Activated naive CD8-positive, alpha-beta T cell treated with anti-CD3 and anti-CD28 coated beads, Interleukin-2, amount 10 ng/mL, durations not matched to agents 7 days and 5 days (primary cell): ENCODE measurements at regions not wholly inside any gene's neighbourhood (a gene's known extent, or its start where the extent isn't known, plus 50 kb on each side); places are given as distances from the start of the nearest gene placed in this dataset.
"Not testable (repeated sequence)": the region's sequence is repeated elsewhere in the genome, so short reads cannot be mapped to it uniquely, and the experiment has no call there.

Source experiments
- ATAC-seq: fragments of 150-1000 bp; cut with Tn5 transposase; one replicate; pipeline ENCODE4 v1.10.0; 2021; ENCODE audit warnings: low read depth, moderate library complexity
- POLR2A ChIA-PET: fragments of 350-600 bp; sonication (Branson Sonifier 250); formaldehyde crosslinking; loops from one replicate; lab custom pipeline; 2021; ENCODE audit warnings: antibody characterized with exemption; lab: Charles Lee
- DNase-seq: peaks from one replicate; pipeline ENCODE4 v3.0.0; 2021
- H3K27ac Mint-ChIP-seq: one replicate; pipeline ENCODE4 v1.8.0; 2022; ENCODE audit warnings: mild to moderate bottlenecking, mixed read lengths
- H3K27me3 Mint-ChIP-seq: one replicate; pipeline ENCODE4 v1.8.0; 2022; ENCODE audit warnings: mild to moderate bottlenecking, moderate library complexity, mixed read lengths
- H3K36me3 Mint-ChIP-seq: one replicate; pipeline ENCODE4 v1.8.0; 2021; ENCODE audit warnings: mild to moderate bottlenecking, mixed read lengths
- H3K4me1 Mint-ChIP-seq: one replicate; pipeline ENCODE4 v1.8.0; 2021; ENCODE audit warnings: mixed read lengths
- H3K4me3 Mint-ChIP-seq: one replicate; pipeline ENCODE4 v1.8.0; 2022; ENCODE audit warnings: mild to moderate bottlenecking, moderate library complexity, mixed read lengths
- H3K9me3 Mint-ChIP-seq: one replicate; pipeline ENCODE4 v1.8.0; 2021; ENCODE audit warnings: mixed read lengths

DNA sequence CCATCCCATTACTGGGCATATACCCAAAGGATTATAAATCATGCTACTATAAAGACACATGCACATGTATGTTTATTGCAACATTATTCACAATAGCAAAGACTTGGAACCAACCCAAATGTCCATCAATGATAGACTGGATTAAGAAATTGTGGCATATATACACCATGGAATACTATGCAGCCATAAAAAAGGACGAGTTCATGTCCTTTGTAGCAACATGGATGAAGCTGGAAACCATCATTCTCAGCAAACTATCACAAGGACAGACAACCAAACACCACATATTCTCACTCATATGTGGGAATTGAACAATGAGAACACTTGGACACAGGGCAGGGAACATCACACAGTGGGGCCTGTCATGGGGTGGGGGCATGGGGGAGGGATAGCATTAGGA, 181.5 kb upstream of the SPRY2 start:
- POLR2A ChIA-PET, H3K27ac Mint-ChIP-seq, H3K4me1 Mint-ChIP-seq, DNase-seq, ATAC-seq, H3K27me3 Mint-ChIP-seq, H3K4me3 Mint-ChIP-seq, H3K9me3 Mint-ChIP-seq, H3K36me3 Mint-ChIP-seq: not testable (repeated sequence)

DNA sequence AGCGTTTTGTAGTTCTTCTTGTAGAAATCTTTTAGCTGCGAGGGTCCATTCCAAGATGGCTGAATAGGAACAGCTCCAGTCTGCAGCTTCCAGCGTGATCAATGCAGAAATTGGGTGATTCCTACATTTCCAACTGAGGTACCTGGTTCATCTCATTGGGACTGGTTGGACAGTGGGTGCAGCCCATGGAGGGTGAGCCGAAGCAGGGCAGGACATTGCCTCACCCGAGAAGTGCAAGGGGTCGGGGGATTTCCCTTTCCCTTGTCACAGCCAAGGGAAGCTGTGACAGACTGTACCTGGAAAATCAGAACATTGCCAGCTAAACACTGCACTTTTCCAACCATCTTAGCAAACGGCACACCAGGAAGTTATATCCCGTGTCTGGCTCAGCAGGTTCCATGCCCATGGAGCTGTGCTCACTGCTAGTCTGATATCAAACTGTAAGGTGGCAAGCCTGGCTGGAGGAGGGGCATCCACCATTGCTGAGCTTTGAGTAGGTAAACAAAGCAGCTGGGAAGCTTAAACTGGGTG, 176.0 kb upstream of the SPRY2 start:
- Mint-ChIP-seq H3K36me3 (no peaks in the 10 kb centered on the region), H3K27me3 (no peaks in the 10 kb centered on the region), H3K27ac (no peak overlapping the region), H3K4me1 (no peaks in the 10 kb centered on the region), H3K4me3 (no peak overlapping the region), H3K9me3 (peaks cover 5% of the 10 kb centered on the region)
- POLR2A ChIA-PET: no interaction called here
- ATAC-seq (no peak), DNase-seq (no peak)

DNA sequence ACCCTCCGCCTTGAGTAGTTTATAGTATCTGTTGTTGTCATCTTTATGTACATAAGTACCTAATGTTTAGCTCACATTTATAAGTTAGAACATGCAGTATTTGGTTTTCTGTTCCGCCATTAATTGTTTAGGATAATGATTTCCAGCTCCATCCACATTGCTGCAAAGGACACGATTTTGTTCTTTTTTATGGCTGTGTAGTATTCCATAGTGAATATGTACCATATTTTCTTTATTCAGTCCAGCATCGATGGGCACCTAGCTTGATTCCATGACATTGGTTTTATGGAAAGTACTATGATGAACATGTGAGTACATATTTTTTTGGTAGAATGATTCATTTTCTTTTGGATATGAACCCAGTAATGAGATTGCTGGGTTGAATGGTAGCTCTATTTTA, 174.4 kb upstream of the SPRY2 start:
- Mint-ChIP-seq H3K27ac (no peak overlapping the region), H3K4me3 (no peak overlapping the region), H3K36me3 (no peaks in the 10 kb centered on the region), H3K27me3 (no peaks in the 10 kb centered on the region), H3K9me3 (peaks cover 5% of the 10 kb centered on the region), H3K4me1 (no peaks in the 10 kb centered on the region)
- DNase-seq: no peak
- no peak for ATAC-seq
- POLR2A ChIA-PET: no interaction called here

DNA sequence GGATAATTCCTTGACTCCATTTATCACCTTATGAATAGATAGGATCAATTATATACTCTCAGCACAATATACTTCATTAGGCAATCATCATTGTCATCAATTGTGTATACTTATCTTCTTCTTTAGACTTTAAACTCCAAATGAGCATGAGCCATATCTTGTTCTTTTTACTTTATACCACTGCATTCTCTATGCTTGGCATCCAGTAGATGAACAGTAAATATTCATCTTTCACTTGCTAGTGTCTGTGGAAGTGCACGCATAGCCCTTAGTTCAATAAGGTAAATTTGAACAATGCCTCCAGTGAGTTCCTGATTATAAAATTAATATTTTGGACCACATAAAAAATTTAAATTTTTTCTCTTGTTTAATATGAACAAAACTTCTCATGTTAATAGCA, 172.3 kb upstream of the SPRY2 start:
- POLR2A ChIA-PET: no interaction called here
- H3K9me3 Mint-ChIP-seq: peaks cover 5% of the 10 kb centered on the region
- DNase-seq (no peak), ATAC-seq (no peak)
- H3K27me3 Mint-ChIP-seq: no peaks in the 10 kb centered on the region
- H3K4me3 Mint-ChIP-seq: no peak overlapping the region
- no peak overlapping the region for H3K27ac Mint-ChIP-seq
- H3K36me3 Mint-ChIP-seq: no peaks in the 10 kb centered on the region
- H3K4me1 Mint-ChIP-seq: no peaks in the 10 kb centered on the region

DNA sequence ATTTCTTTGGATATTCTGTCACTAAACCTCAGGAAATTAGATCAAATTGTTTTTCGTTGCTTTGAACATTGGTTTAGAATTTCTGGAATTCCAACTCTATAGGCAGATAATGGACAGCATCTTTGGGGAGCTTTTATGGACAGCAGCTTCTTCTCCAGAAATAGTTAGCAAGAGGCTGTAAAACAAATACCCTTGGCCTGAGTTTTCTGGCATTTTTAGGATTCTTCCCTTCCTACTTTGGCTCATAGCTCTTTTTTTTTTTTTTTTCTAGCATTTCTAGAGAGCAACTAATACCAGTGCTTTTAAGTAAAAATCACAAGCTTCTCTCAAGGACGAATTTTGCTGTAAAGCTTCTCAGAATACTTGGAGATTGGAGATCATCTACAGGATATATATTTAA, 169.8 kb upstream of the SPRY2 start:
- Mint-ChIP-seq H3K9me3 (peaks cover under 1% of the 10 kb centered on the region), H3K27ac (no peak overlapping the region), H3K27me3 (no peaks in the 10 kb centered on the region), H3K36me3 (no peaks in the 10 kb centered on the region), H3K4me3 (no peak overlapping the region), H3K4me1 (no peaks in the 10 kb centered on the region)
- no peak for ATAC-seq
- no peak for DNase-seq
- POLR2A ChIA-PET: no interaction called here

DNA sequence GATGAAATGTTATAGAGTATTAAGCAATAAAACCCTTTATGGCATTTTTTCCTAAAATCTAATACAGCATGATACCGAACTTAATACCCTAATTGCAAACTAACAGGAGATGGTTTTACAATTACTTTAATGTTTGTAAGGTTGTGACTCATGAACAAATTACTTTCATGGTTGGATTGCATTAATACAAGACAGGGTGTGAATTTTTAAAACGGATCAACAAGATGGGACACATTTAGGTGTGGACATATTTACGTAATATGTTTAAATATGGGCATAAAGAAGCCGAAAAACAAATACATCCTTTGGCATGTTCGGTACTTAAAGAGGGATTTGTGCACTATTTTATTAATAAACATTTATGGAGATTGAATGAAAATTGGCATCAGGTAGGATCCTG, 168.3 kb upstream of the SPRY2 start:
- POLR2A ChIA-PET: no interaction called here
- Mint-ChIP-seq H3K4me1 (no peaks in the 10 kb centered on the region), H3K27me3 (no peaks in the 10 kb centered on the region), H3K9me3 (peaks cover 2% of the 10 kb centered on the region), H3K36me3 (no peaks in the 10 kb centered on the region), H3K27ac (no peak overlapping the region), H3K4me3 (no peak overlapping the region)
- DNase-seq: no peak
- no peak for ATAC-seq

DNA sequence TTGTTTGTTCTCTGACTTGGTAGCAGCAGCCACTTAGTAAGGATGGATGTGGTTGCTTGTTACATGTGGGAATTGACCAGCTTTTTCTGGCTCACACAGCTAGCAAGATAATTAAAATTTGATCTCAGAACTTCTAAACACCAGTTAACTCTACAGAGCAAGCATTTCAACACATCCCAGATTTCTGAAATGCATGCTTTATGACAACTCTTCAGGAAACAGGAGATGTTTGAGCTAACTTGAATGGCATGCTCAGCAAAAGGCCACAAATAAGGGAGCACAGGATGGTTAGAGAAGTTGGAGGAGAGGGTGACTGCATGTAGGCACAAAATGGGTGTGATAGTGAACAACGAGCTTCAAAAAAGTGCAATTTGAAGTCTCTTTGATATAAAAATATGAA, 167.1 kb upstream of the SPRY2 start:
- POLR2A ChIA-PET: no interaction called here
- H3K9me3 Mint-ChIP-seq: peaks cover 2% of the 10 kb centered on the region
- ATAC-seq: no peak

DNA sequence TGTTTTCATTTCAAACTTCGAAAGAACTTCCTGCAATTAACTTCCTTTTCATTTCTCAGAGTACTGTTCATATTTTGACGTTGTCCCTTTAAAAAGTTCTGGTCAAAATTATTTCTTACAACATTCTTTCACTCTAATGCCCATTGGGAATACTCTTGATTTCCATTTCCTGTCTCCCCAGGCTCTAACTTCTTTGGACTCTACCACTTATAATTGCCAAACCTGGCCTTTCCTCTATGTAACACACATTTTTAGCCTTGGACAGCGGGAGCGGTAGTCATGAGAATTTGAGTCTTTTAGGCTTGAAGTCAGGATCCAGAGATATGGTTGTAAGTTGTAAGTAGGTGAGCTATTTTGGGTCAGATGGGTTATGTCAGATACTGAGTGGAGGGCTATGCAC, 163.5 kb upstream of the SPRY2 start:
- H3K36me3 Mint-ChIP-seq: peaks cover 2% of the 10 kb centered on the region
- no peaks in the 10 kb centered on the region for H3K27me3 Mint-ChIP-seq
- no peak overlapping the region for H3K4me3 Mint-ChIP-seq
- no peaks in the 10 kb centered on the region for H3K4me1 Mint-ChIP-seq
- DNase-seq (no peak), ATAC-seq (no peak)
- H3K9me3 Mint-ChIP-seq: peaks cover 4% of the 10 kb centered on the region
- POLR2A ChIA-PET: no interaction called here
- H3K27ac Mint-ChIP-seq: no peak overlapping the region

More for the DNA sequence above, 167.1 kb upstream of the SPRY2 start:
- no peak overlapping the region for H3K27ac Mint-ChIP-seq
- no peaks in the 10 kb centered on the region for H3K4me1 Mint-ChIP-seq
- H3K36me3 Mint-ChIP-seq: no peaks in the 10 kb centered on the region
- no peaks in the 10 kb centered on the region for H3K27me3 Mint-ChIP-seq
- H3K4me3 Mint-ChIP-seq: no peak overlapping the region
- no peak for DNase-seq

DNA sequence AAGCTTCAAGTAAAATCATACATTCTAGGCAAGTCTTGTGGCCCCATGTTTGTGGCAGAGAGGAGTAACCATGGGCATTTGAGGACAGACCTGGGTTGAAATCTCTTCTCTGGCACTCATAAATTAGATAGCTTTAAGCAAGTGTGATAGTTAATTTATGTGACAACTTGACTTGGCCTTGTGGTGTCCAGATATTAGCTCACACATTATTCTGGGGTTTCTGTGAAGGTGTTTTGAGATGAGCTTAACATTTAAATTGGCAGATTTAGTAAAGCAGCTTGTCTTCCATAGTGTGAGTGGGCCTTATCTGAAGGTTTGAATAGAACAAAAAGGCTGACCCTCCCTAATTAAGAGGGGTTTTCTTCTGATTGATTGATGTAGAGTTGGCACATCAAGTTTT, 161.4 kb upstream of the SPRY2 start:
- Mint-ChIP-seq H3K4me3 (no peak overlapping the region), H3K27me3 (no peaks in the 10 kb centered on the region), H3K27ac (no peak overlapping the region), H3K4me1 (no peaks in the 10 kb centered on the region), H3K9me3 (peaks cover 4% of the 10 kb centered on the region), H3K36me3 (peaks cover 2% of the 10 kb centered on the region)
- POLR2A ChIA-PET: no interaction called here
- ATAC-seq (no peak), DNase-seq (no peak)

DNA sequence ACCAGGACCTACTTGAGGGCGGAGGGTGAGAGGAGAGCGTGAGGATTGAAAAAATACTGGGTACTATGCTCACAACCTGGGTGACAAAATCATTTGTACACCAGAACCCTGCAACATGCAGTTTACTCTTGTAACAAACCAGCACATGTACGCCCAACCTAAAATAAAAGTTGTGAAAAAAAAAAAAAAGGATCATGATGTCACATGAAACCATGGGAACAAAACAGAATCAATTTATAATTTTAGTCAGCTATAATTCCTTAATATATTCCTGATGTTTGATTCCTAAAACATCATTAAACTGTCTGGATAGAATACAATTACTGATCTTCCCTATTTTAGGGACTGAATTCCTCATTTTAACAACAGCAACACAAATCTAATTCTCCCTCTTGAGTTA, 160.6 kb upstream of the SPRY2 start:
- no peak for ATAC-seq

DNA sequence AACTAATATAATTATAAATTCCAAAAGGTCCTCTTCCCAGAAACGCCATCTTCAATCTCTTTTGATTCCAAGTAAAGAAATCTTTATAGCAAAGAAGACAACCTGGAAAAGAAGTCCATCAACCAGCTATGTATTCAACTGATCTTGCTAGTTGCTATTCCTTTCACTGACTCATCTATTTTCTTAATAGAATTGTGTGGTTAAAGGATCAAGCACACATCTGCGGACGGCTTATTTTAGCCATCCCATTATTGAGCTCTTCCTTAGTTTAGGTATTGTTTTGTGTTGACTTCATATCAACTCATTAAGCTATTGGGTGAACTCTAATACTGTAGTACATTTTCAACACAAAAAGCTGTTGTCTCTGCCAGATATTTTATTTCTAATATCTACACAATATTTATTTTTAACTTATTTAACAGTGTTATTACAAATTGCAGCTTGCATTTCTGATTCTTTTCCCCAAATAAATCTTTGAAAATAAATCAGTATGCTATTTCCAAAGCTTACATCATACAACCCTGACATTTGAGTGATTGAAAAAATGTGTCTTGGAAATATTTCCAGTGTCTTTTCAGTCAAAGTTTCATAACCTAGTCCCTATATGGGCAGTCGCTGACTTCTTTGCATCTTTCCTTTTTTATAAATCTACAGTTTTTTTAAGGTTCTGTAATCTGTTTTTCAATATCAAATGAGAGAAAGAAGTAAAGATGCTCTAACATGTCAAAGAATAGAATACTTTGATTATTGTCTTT, 158.8 kb upstream of the SPRY2 start:
- Mint-ChIP-seq H3K4me3 (no peak overlapping the region), H3K27ac (no peak overlapping the region), H3K9me3 (peaks cover 2% of the 10 kb centered on the region), H3K27me3 (no peaks in the 10 kb centered on the region), H3K4me1 (no peaks in the 10 kb centered on the region), H3K36me3 (peaks cover 2% of the 10 kb centered on the region)
- POLR2A ChIA-PET: no interaction called here
- DNase-seq: no peak
- no peak for ATAC-seq

More for the DNA sequence above, 160.6 kb upstream of the SPRY2 start:
- Mint-ChIP-seq H3K27ac (no peak overlapping the region), H3K4me1 (no peaks in the 10 kb centered on the region), H3K27me3 (no peaks in the 10 kb centered on the region), H3K4me3 (no peak overlapping the region), H3K36me3 (peaks cover 2% of the 10 kb centered on the region), H3K9me3 (peaks cover 4% of the 10 kb centered on the region)
- POLR2A ChIA-PET: no interaction called here
- no peak for DNase-seq

DNA sequence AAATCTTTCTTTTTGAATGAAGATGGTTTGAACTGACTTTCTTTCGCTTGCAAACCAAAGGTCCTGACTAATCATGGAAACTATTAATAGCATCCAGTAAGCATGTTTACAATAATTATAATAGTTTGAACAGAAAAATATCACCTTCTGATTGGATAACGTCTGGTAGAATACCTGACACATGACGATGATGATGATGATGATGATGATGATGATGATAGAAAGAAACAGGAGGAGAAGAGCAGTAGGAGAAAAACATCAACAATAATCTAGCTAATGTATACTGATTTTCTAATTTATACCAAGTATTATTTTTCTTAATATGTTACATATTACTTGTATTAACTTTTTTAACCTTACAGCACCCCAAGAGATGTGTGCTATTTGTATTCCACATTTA, 157.5 kb upstream of the SPRY2 start:
- no peak overlapping the region for H3K27ac Mint-ChIP-seq
- no peaks in the 10 kb centered on the region for H3K4me1 Mint-ChIP-seq
- no peak for ATAC-seq
- DNase-seq: no peak
- no peak overlapping the region for H3K4me3 Mint-ChIP-seq
- H3K36me3 Mint-ChIP-seq: peaks cover 2% of the 10 kb centered on the region
- H3K27me3 Mint-ChIP-seq: no peaks in the 10 kb centered on the region
- POLR2A ChIA-PET: no interaction called here
- peaks cover 2% of the 10 kb centered on the region for H3K9me3 Mint-ChIP-seq

DNA sequence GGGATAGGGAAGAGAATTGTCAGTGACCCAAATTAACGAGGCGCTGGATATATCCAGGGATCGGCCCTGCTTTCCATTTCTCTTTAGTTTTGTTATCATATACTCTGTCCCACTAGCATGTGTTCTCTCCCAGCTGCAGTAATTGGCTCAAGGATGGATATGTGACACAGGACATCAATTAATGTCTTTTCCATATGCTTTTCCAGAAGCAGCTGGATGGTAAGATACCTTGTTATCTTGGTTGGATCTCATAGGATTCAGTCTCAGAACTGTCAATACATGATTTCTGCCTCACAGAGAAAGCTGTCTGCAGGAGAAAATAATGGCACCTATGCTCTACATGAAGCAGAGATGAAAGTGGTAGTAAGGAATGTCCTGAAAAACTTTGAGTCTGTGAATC, 157.1 kb upstream of the SPRY2 start:
- no peak for ATAC-seq
- Mint-ChIP-seq H3K27ac (no peak overlapping the region), H3K9me3 (peaks cover 2% of the 10 kb centered on the region), H3K4me3 (no peak overlapping the region), H3K27me3 (no peaks in the 10 kb centered on the region), H3K4me1 (no peaks in the 10 kb centered on the region), H3K36me3 (peaks cover 2% of the 10 kb centered on the region)
- no peak for DNase-seq
- POLR2A ChIA-PET: no interaction called here

DNA sequence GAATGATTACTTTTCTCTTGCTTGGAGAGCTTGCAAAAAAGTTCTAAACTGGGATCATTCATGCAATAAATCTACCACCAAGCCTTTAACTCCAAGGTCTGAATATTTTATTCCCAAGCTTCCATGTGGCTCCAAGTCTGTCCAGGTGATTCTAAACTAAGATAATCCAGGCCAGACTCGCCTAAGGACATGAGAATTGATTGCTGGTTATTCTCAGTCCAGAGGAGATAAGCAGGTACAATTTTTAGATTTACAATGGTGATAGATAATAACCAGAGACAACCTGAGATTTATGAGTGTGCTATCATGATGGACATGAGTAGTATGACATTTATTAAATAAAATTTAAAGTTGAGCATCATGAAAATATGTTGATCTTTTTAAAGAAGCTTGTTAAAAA, 156.5 kb upstream of the SPRY2 start:
- Mint-ChIP-seq H3K9me3 (peaks cover 2% of the 10 kb centered on the region), H3K27me3 (no peaks in the 10 kb centered on the region), H3K4me1 (no peaks in the 10 kb centered on the region), H3K36me3 (peaks cover 2% of the 10 kb centered on the region), H3K27ac (no peak overlapping the region), H3K4me3 (no peak overlapping the region)
- no peak for ATAC-seq
- DNase-seq: no peak
- POLR2A ChIA-PET: no interaction called here
